GM19463 (cell line): ENCODE measurements at regions not wholly inside any gene's neighbourhood (a gene's known extent, or its start where the extent isn't known, plus 50 kb on each side); places are given as distances from the start of the nearest gene placed in this dataset.
A peak's percentile ranks its signal among the peaks of the same experiment; 100 is the strongest.

Experiments
- ATAC-seq: cut with Tn5 transposase; IDR thresholded peaks from one replicate; pipeline ENCODE4 v1.9.1; 2021; ENCODE audit warnings: mild to moderate bottlenecking, moderate library complexity; ENCODE audit not compliant: unreplicated experiment

GRCh38 chr2:212713681-212714080 is 175.1 kb upstream of the ERBB4 start:
- no peak for ATAC-seq

- no peak for ATAC-seq
Observed at GRCh38 chr2:212712991-212713390, 174.4 kb upstream of the ERBB4 start.

- ATAC-seq: peak; percentile 44
Observed at GRCh38 chr2:212712466-212712865, 173.9 kb upstream of the ERBB4 start.

GRCh38 chr2:212711856-212712255 is 173.3 kb upstream of the ERBB4 start:
- no peak for ATAC-seq

GRCh38 chr2:212709280-212709679 is 170.7 kb upstream of the ERBB4 start:
- ATAC-seq: no peak

- ATAC-seq: no peak
Observed at GRCh38 chr2:212708355-212708754, 169.8 kb upstream of the ERBB4 start.

- no peak for ATAC-seq
Observed at GRCh38 chr2:212695426-212695825, 156.8 kb upstream of the ERBB4 start.

GRCh38 chr2:212694398-212694797 is 155.8 kb upstream of the ERBB4 start:
- no peak for ATAC-seq

GRCh38 chr2:212692466-212692865 is 153.9 kb upstream of the ERBB4 start:
- ATAC-seq: no peak

- ATAC-seq: peak; percentile 61
Observed at GRCh38 chr2:212686285-212686895, 147.8 kb upstream of the ERBB4 start.

GRCh38 chr2:212683346-212684097 is 144.9 kb upstream of the ERBB4 start:
- no peak for ATAC-seq

- ATAC-seq: no peak
Observed at GRCh38 chr2:212682937-212683336, 144.3 kb upstream of the ERBB4 start.

GRCh38 chr2:212677466-212677865 is 138.9 kb upstream of the ERBB4 start:
- no peak for ATAC-seq

- no peak for ATAC-seq
Observed at GRCh38 chr2:212672186-212672585, 133.6 kb upstream of the ERBB4 start.

- peak; percentile 73 for ATAC-seq
Observed at GRCh38 chr2:212669761-212670160, 131.2 kb upstream of the ERBB4 start.

- ATAC-seq: no peak
Observed at GRCh38 chr2:212667751-212668316, 129.2 kb upstream of the ERBB4 start.

GRCh38 chr2:212665948-212666347 is 127.3 kb upstream of the ERBB4 start:
- no peak for ATAC-seq

- no peak for ATAC-seq
Observed at GRCh38 chr2:212659441-212659840, 120.8 kb upstream of the ERBB4 start.

GRCh38 chr2:212649646-212650045 is 111.0 kb upstream of the ERBB4 start:
- ATAC-seq: no peak

GRCh38 chr2:212646698-212647366 is 108.2 kb upstream of the ERBB4 start:
- no peak for ATAC-seq

- no peak for ATAC-seq
Observed at GRCh38 chr2:212644195-212644837, 105.7 kb upstream of the ERBB4 start.
